ENCODE measurements at regions not wholly inside any gene's neighbourhood (a gene's known extent, or its start where the extent isn't known, plus 50 kb on each side); places are given as distances from the start of the nearest gene placed in this dataset.
"Not testable (repeated sequence)": the region's sequence is repeated elsewhere in the genome, so short reads cannot be mapped to it uniquely, and the experiment has no call there.

- H3K4ac ChIP-seq (ENCODE audit: low read depth, low read length); H3K4me2 ChIP-seq (ENCODE audit: low read depth, low read length); dilution Hi-C loops (cut with HindIII; ENCODE audit: low sequenced_read_pairs, unreplicated experiment); H3K14ac ChIP-seq (replicated peaks; ENCODE audit: low read depth, low read length); H3K56ac ChIP-seq (ENCODE audit: extremely low read depth, insufficient read depth, low read length); H2BK15ac ChIP-seq (ENCODE audit: low read depth, low read length); H2AK5ac ChIP-seq (ENCODE audit: low read depth, low read length); H3K27me3 ChIP-seq (ENCODE audit: control insufficient read depth, insufficient read depth, low read length); in situ Hi-C loops (cut with MboI; ENCODE audit: low sequenced_read_pairs); H3K18ac ChIP-seq (ENCODE audit: low read depth, low read length); H4K8ac ChIP-seq (ENCODE audit: low read depth in 2 of 2, low read length in 2 of 2); ATAC-seq (ENCODE audit: low read depth); H2AK9ac ChIP-seq (replicated peaks; ENCODE audit: low read depth, low read length, poor library complexity); H3K4me1 ChIP-seq (ENCODE audit: control insufficient read depth, insufficient read depth, low read length); H3K9me1 ChIP-seq (ENCODE audit: insufficient read depth, low read length); H4K5ac ChIP-seq (ENCODE audit: low read depth, low read length); CTCF ChIA-PET; H3K79me1 ChIP-seq (ENCODE audit: low read depth in 1 of 2, low read length in 2 of 2); H4K20me1 ChIP-seq (ENCODE audit: insufficient read depth, low read length); H2BK5ac ChIP-seq (ENCODE audit: low read depth, low read length, poor library complexity, severe bottlenecking); BruUV-seq (replicated peaks); H2AFZ ChIP-seq (replicated peaks; ENCODE audit: low read length, poor library complexity); H4K91ac ChIP-seq (ENCODE audit: insufficient read depth, low read depth, low read length); H3K36me3 ChIP-seq (ENCODE audit: control insufficient read depth, insufficient read depth, low read length); H3K9ac ChIP-seq (ENCODE audit: low read depth, low read length); H2BK20ac ChIP-seq (ENCODE audit: low read depth, low read length); H3K27ac ChIP-seq (ENCODE audit: insufficient read depth, low read length); intact Hi-C loops (cut with micrococcal nuclease); H3K9me3 ChIP-seq (ENCODE audit: control insufficient read depth, insufficient read depth, low read length); POLR2A ChIA-PET (ENCODE audit: unreplicated experiment); DNase-seq; H3K4me3 ChIP-seq (ENCODE audit: insufficient read depth, low read depth, low read length); H2BK120ac ChIP-seq (ENCODE audit: low read depth, low read length); H3K23ac ChIP-seq (ENCODE audit: low read depth, low read length): not testable (repeated sequence)
Measured at GRCh38 chr12:59474236-59474635, 121.6 kb upstream of the SLC16A7 start.

All from IMR-90 (cell line).